ENCODE measurements at regions not wholly inside any gene's neighbourhood (a gene's known extent, or its start where the extent isn't known, plus 50 kb on each side); places are given as distances from the start of the nearest gene placed in this dataset.
"Not testable (repeated sequence)": the region's sequence is repeated elsewhere in the genome, so short reads cannot be mapped to it uniquely, and the experiment has no call there.

- no peak overlapping the region for H3K4me3 Mint-ChIP-seq
- no peaks in the 10 kb centered on the region for H3K9me3 Mint-ChIP-seq
- no peak overlapping the region for H3K27ac Mint-ChIP-seq
- no peaks in the 10 kb centered on the region for H3K36me3 Mint-ChIP-seq
- no peaks in the 10 kb centered on the region for H3K27me3 Mint-ChIP-seq
- no peaks in the 10 kb centered on the region for H3K4me1 Mint-ChIP-seq
Observed at GRCh38 chr12:32970465-32971110, 74.0 kb upstream of the PKP2 start.

- no peaks in the 10 kb centered on the region for H3K27me3 Mint-ChIP-seq
- H3K36me3 Mint-ChIP-seq, result no peaks in the 10 kb centered on the region
- H3K4me1 Mint-ChIP-seq, result no peaks in the 10 kb centered on the region
- H3K4me3 Mint-ChIP-seq, result no peak overlapping the region
- H3K27ac Mint-ChIP-seq, result no peak overlapping the region
- H3K9me3 Mint-ChIP-seq, result no peaks in the 10 kb centered on the region
Observed at GRCh38 chr12:32964981-32965585, 68.5 kb upstream of the PKP2 start.

- not testable (repeated sequence) for H3K27ac Mint-ChIP-seq, H3K4me1 Mint-ChIP-seq, H3K9me3 Mint-ChIP-seq, H3K27me3 Mint-ChIP-seq, H3K36me3 Mint-ChIP-seq, H3K4me3 Mint-ChIP-seq
Observed at GRCh38 chr12:32956418-32956817, 59.8 kb upstream of the PKP2 start.

GRCh38 chr12:32952681-32953080 lies 56.1 kb upstream of the PKP2 start:
- H3K4me3 Mint-ChIP-seq, result no peak overlapping the region
- no peaks in the 10 kb centered on the region for H3K27me3 Mint-ChIP-seq
- no peak overlapping the region for H3K27ac Mint-ChIP-seq
- H3K4me1 Mint-ChIP-seq, result no peaks in the 10 kb centered on the region
- H3K9me3 Mint-ChIP-seq, result peaks cover 0 to 4% (median 2%) of the 10 kb centered on the region in 3 donors
- no peaks in the 10 kb centered on the region for H3K36me3 Mint-ChIP-seq

- H3K4me1 Mint-ChIP-seq, result no peaks in the 10 kb centered on the region
- no peak overlapping the region for H3K4me3 Mint-ChIP-seq
- H3K27me3 Mint-ChIP-seq, result no peaks in the 10 kb centered on the region
- no peaks in the 10 kb centered on the region for H3K36me3 Mint-ChIP-seq
- no peaks in the 10 kb centered on the region for H3K9me3 Mint-ChIP-seq
- H3K27ac Mint-ChIP-seq, result no peak overlapping the region
Observed at GRCh38 chr12:32949815-32950214, 53.2 kb upstream of the PKP2 start.

GRCh38 chr12:32947206-32948067 lies 50.9 kb upstream of the PKP2 start:
- no peak overlapping the region for H3K4me3 Mint-ChIP-seq

GRCh38 chr12:32946504-32947131 lies 50.0 kb upstream of the PKP2 start:
- no peaks in the 10 kb centered on the region for H3K9me3 Mint-ChIP-seq

More at GRCh38 chr12:32947206-32948067, 50.9 kb upstream of the PKP2 start:
- Mint-ChIP-seq H3K27ac (no peak overlapping the region), H3K9me3 (no peaks in the 10 kb centered on the region), H3K4me1 (no peaks in the 10 kb centered on the region), H3K27me3 (no peaks in the 10 kb centered on the region), H3K36me3 (no peaks in the 10 kb centered on the region)

More at GRCh38 chr12:32946504-32947131, 50.0 kb upstream of the PKP2 start:
- no peaks in the 10 kb centered on the region for H3K4me1 Mint-ChIP-seq
- no peaks in the 10 kb centered on the region for H3K27me3 Mint-ChIP-seq
- no peak overlapping the region for H3K4me3 Mint-ChIP-seq
- H3K36me3 Mint-ChIP-seq, result no peaks in the 10 kb centered on the region
- no peak overlapping the region for H3K27ac Mint-ChIP-seq

Measured in IgD-negative memory B cell (primary cell).